ENCODE measurements at regions not wholly inside any gene's neighbourhood (a gene's known extent, or its start where the extent isn't known, plus 50 kb on each side); places are given as distances from the start of the nearest gene placed in this dataset.
"Not testable (repeated sequence)": the region's sequence is repeated elsewhere in the genome, so short reads cannot be mapped to it uniquely, and the experiment has no call there.

DNA sequence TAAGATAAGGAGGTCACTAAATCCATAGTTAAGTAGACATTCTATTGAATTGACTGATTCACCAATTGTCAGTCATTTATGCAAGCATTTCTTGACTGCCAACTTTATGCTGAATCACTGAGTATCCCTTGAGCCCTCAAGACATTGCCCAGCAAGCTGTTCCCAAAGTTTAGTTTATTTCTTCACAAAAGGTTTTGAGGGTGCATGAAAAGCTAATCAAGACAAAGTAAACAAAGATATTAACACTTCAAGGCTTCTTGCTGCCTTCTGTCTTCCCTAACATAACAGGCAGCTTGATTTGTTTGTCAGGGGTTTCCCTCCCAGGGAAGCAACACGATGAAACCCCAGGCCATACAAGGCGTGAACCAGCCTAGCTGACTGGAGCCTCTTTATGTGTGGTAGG lies 374.4 kb downstream of the SPRY2 start:
- no peak for DNase-seq

DNA sequence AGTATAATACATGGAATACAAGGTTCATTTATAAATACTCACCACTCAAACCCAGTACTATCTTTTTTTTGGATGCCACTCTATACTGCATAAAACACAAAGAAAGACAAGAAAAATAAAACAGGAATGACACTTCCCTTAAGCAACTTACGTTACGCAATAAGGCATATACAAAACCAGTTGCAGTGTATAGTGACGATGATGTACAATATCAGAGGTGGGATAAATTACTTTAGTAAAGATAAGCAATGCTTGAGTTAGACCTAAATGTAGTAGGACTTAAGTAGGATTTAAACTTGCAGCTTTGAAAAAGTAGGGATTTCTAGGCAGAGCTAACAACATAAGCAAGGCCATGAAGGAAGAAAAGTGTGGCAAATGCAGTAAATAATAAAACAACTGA lies 374.9 kb downstream of the SPRY2 start:
- no peak for DNase-seq

DNA sequence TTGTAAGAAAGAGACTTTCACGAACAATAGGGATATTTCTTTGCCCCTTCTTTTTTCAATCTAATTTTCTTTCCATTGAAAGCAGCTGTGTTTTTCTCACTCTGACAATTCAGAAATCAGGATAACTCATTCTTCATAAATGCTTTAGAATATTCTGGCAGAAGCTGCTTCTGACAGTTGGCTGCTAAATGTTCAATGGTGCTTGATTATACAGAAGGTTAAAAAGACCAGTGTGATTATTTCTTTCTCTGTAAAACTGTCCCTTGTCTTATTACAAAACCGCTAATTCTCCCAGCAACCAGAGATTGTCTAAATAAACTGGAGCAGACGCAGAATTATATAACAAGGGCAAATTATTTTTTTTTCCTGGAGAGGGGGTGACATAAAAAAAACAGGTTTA lies 394.4 kb downstream of the SPRY2 start:
- DNase-seq = no peak

DNA sequence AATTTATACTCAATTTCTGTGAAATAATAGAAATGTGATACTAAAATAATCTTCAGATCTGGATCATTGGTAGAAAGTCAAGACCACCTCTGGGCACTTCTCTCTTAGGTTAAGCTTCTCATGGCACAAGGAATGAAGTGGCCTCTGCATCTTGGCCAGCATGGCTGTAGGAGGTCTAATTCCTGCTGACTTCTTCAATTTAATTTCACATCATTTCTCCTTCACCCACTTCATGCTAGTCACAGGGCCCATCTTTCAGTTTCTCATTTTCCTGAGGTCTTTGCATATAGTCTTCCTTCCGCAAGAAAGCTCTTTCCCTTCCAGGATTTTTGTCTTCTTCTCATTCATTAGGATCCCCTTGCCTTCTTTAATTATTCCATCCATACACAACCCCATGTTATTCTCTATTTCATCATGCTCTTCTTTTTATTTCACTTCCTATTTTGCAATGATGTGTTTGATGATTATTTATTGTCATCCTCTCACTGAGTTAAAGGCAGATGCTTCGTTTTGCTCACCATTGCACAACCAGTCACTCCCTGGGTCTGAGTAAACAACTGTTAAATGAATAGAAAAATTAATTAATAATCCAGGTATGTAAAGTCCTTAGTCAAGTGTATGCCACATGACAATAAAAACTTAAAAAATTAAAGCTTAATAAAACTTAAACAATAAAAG lies 397.4 kb downstream of the SPRY2 start:
- DNase-seq = no peak

DNA sequence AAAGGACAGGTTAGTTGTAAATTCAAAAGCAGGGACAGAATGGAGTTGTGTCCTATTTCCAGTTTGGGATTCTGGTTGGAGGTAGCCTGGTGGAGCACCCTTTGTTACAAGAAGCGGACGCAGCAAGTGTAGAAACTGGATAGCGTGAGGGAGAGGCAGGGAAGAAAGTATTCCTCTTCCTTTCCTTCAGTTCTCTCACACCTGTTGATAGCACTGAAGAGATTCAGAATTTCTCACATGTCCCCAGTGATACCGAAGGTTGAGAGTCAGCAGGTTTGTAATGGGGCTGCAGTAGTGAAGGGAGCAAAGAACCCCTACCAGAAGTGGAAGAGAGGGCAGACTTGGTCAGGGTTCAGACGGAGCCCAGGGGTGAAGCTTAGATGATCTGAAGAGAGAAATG lies 399.2 kb downstream of the SPRY2 start:
- DNase-seq = no peak

DNA sequence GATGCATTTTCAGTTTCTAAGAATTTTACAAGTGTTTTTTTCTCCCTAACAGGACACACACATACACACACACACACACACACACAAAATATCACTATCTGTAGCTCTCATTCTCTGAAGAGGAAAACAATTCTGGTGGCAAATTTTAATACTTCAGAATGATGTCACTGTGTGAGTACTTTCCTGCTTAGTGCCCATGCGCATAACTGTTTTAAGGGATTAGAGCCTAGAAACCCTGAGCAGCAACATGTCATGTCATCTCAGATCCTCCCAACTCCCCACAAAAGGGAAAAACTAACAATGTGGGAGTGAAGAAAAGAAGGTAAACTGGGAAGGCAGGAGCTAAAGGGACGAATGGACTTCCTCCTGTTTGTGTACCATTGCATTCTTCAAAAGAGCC lies 401.2 kb downstream of the SPRY2 start:
- DNase-seq = no peak

DNA sequence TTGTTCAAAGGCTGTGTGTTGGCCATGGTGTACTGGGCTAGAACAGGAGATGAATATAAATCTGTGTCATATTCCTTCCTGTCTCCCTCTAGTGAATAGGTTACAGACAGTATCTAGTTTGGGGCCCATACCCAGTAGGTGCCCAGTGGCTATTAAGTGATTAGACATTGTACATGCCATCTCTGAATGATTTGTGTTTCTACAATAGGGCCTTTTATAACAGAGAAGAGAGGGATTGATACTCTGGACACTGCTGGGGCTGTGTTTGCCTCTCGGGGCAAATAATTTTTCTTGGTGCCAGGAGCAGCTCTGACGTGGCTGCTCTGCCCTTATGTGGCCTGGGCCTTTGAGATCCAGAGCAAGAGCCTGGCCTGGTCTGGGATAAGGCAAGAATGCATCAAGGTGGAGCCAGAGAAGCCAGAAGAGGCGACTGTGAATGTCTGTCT lies 403.1 kb downstream of the SPRY2 start:
- no peak for DNase-seq

DNA sequence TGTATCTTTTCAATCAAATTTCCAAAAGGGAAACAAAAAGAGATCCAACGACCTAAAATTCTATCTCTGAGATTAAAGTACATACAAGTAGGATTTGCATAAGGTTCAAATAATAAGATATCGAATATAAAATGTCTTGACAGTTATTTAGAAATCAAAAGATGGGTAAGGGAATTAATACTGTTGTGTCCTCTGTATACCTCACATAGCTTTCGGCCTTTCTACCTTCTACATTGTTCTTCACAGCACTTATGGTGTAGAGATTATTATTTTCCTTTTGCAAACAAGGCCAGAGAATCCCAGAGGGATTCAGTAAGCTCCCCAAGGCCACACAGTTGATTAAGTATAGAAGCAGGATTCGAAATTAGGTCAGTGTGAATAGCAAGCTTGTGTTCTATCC lies 403.6 kb downstream of the SPRY2 start:
- no peak for DNase-seq

DNA sequence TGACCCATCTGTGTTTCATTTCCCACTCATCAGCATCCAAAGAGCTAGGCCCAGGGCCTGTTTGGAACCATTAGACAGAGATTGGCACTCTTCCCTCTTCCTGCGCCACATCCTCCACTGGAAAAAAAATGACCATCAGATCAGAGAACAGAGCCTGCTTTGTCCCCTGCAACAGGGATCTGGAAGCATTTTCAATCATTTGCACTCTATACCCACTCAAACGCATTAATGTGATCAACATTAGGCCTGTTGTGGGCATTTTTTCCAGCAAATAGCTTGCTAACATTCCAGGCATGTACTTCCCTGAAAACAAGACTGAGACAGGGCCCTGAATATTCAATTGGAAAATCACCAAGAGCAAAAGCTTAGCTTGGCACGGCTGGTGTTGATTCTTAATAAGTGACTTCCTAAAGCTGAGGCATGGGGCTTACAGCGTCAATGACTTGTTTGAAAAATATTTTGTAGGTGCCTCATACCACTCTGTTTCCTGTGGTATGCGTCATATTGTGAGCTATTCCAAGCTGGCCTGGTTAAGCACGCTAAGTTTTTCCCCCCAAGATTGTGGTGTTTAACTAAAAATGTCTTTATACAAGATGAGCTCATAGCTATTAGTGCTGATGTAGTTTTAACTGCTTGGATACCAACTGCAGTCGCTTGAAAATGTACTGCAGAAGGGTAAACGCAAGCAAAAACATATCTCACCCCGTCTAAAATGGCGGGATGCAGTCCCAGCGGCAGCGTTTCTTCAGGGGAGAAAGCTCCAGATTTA lies 404.4 kb downstream of the SPRY2 start:
- DNase-seq = no peak

DNA sequence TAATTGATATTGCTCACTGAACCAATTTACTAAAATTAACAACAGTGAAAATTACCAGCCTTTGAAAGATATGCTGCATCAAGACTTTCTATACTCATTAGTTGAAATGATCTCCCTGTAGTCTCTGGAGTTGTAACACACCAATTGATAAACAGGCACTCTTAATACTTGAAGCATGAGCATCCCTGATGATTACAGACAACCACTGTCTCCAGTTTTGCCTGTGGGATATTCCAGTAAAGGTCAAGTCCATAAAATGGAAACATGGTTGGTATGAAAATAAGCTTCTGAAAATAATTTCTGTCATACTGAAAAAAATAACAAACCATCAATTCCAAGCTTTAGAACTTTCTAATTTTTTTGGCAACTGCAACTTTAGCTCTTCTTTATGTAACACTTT lies 405.8 kb downstream of the SPRY2 start:
- DNase-seq = no peak

DNA sequence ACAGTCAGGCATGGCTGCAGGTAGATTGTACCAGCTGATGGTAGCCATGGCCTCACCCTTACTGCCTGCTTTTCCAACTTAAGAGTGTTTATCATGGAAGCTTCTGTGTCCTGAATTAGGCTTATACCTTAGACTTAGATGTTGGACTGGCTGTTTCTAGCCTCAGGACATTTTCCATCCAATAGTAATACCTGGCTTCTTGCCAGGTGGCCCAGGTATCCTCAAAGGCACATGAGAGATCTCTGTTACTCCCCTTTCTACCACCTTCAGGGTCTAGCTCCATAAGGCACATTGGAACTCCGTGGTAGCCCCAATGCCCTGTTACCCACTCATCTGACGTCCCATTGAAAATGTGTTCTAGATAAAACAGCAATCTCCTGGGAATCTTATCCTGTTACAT lies 407.5 kb downstream of the SPRY2 start:
- DNase-seq = no peak

DNA sequence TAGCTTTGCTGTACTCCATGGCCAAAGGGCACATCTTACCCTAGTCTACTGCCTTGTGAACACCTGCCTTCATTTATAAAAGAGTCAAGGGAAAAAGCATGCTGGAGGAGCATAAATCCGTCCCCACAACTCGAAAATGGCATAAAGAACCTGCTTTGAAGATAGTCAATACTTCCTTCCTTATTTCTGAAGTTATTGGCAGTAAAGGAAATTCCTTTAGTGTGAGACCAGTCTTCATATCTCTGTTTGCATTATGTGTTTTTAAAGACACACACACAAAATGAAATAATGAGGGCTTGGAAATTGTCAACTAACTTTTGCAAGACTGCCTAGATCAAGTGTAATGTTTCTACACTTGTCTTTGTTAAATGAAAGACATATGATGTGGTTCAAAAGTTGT lies 408.4 kb downstream of the SPRY2 start:
- DNase-seq = no peak

DNA sequence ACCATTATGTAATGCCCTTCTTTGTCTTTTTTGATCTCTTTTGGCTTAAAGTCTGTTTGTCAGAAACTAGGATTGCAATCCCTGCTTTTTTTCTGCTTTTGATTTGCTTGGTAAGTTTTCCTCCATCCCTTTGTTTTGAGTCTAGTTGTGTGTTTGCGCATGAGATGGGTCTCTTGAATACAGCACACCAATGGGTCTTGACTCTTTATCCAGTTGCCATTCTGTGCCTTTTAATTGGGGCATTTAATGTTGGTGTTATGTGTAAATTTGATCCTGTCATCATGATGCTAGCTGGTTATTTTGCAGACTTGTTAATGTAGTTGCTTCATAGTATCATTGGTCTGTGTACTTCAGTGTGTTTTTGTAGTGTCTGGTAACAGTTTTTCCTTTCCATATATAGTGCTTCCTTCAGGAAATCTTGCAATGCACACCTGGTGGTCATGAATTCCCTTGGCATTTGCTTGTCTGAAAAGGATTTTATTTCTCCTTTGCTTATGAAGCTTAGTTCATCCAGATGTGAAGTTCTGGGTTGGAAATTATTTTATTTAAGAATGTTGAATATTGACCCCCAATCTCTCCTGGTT lies 416.9 kb downstream of the SPRY2 start:
- DNase-seq = not testable (repeated sequence)

DNA sequence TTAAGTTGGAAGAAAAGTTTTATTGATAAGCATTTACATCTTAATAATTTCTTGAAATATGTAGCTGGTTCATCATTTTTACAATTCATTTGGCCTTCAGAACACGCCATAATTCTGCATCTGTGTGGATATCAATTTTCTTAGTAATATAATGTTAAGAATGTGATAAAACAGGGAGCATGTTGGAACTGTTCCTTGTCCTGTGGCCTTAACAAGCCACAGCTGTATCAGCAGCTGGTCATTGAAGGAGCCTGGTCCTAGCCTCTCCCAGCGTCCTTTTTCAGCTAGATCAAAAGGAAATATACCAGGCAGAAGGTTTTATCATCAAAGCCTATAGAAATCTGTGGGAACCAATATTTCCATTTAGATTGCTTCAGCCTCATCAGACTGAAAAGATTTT lies 421.8 kb downstream of the SPRY2 start:
- DNase-seq = no peak

DNA sequence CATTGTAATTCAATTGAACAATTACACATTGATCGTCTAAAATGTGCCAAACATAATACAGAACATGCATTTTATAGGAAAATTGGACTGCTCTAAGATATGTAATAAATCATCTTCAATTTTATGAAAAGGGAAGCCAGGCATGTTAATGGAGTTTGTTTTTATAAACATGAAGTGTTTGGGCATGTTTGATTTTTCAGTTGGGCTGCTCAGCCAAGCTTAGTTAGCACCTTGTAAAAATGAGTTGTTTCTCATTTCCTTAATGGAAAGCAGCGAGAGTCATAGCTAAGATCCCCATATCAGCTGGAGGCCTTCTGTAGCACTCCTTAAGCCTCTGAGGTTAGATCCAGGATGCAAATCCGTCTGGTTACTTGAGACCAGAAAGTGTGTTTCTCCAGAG lies 422.3 kb downstream of the SPRY2 start:
- DNase-seq = no peak

DNA sequence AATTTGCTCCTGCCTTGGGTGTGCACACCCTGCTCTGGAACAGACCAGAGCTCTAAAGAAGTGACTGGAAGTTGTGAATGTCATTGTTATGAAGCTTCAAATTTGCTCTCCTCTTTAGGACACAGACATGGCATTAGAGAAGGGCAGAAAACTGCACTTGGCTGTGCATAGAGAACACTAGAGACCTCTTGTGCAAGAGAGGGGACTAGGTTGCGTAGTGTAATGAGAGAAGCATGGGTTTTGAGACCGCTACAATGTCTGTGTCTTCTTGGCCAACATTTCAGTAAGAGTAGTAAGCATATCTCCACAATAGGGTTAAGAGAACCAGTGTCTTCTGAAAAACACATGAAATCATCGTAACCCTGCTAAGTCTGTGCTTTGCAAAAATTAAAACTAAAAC lies 423.3 kb downstream of the SPRY2 start:
- DNase-seq = no peak

DNA sequence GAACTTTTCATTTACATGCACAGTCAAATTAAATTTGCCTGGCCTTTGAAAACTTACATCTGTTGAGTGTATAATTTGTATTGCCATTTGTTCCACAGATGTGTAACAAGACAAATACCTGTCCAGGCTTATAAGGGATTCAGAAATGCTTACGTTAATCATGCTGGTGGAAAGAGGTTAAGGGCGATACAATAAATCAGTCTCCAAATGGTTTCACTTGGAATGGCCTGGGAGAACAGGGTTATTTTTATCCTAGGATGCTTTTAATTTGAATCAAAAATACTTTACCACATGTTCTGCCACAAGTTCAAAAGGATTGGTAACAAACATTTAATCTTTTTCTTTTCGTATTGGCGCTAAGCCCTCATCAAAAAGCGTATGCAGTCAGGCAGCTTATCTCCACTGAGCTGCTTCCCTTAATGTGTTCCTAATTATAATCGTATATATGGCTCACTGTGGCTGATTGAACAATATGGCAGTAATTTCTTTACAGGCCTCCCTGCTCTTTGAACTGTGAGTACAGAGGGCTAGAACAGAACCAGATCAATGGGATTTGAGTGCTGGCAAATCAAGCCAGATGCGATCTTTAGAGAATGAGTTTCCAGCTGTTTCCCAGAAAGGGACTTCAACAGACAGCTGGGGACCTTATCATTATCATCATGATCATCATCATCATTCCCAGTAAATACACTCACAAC lies 425.7 kb downstream of the SPRY2 start:
- no peak for DNase-seq

DNA sequence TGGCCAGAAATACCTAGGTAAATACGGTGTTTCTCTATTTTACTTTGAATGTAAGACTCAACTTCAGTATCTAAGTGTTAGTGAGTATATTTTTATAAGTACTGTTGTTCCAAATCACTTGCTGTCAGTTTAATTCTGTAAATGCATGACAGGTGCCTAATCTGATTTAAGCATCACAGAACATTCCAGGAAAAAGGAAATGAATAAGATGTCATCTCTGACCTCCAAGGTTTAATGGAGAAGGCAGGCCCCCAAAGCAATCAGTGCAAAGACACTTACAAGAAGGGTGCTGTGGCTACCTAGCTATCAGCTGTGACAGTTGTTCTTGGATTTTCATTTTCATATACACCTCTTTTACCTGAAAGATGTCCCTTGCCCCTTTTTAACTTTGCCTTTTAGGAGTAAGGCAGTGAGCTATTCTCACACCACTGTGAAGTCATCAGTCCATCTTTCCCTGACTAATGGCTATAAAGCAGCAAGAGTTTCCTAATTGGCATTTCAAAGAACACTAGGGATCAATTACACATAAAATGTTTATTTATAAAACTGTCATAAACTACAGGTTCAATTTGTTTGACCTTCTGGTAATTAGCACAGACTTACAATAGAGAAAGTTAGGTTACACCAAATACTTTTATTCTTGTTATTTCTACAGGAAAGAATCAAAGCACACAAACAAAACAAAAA lies 427.6 kb downstream of the SPRY2 start:
- DNase-seq = no peak

DNA sequence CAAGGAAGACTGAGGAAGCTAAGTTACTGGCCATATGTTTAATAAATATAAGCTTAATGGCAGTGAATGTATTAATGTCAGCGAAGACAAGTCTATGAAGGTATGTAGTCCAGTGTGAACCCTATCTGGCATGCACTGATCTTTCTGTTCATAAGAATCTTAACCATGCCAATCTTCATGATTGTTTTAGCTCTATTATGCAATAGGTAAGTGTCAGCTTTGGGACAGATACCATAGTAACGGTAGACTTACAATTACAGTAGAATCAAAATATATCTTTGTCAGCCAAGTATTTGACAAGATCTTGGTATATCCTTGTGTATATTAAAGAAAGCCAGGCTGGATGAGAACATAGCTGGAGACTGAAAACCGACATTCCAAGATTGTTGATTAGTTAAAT lies 428.5 kb downstream of the SPRY2 start:
- DNase-seq = no peak

DNA sequence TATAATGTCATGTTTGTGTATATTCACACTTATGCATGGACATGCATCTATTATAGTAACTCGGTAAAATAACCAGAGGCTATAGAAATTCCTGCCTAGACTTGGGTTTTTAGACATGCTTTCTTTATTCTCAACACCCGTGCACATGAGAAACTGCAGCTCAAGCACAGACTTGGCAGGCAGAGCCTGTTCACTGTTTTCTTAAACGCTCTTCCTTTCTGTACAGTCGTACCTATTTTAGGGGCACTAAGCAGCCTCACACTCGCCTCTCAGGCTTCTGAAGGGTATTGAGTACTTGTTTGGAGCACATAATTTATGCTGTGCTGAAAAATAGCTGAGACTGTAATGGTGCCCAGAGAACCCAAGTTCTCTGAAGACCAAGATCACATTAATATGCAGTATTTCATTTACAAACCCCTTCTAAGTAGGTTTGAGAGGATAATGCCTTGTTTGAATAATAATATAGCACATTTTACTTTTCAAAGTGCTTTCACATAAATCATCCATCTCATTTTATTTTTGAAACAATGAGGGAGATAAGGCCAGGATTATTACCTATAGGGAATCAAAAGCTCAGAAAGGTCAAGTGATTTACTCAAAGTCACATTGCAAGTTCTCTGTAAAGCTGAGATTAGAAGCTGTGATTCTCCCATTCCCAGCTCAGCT lies 429.9 kb downstream of the SPRY2 start:
- no peak for DNase-seq

DNA sequence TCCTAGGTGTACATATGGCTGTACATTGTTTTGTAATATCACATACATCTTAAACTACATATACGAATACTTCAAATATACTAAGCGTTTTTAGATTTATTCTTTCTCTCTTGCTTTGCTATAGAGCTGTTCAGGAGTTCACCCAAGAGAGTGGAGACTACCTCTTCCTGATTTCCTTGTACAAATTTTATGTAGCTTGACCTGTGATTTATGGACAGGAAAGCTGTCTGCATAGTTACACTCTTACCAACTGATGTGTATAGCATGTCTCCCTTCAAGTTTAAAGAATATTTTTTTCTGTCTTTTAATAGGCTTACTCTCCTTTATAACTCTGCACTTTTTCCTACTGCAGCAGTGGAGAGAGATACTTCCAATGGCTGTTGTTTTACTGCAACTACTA lies 428.7 kb downstream of the NDFIP2 start:
- no peak for DNase-seq

DNA sequence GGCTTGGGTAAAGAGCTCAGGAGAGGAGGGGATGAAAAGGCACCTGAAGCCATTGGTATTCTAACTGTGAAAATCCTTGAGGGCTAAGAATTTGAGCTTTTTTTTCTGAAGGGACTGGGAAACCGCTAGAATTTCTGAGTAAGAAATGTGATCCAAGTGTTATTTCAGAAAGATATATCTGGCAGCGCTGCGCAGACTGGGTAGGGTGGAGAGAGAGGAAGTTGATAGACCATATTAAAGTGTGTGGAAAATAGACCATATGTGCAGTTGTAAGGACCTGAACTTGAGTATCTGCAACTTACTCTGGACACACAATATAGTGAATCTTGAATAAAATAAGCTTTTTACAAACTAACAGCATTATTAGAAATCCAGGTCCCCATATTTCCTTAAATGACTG lies 427.4 kb downstream of the NDFIP2 start:
- no peak for DNase-seq

DNA sequence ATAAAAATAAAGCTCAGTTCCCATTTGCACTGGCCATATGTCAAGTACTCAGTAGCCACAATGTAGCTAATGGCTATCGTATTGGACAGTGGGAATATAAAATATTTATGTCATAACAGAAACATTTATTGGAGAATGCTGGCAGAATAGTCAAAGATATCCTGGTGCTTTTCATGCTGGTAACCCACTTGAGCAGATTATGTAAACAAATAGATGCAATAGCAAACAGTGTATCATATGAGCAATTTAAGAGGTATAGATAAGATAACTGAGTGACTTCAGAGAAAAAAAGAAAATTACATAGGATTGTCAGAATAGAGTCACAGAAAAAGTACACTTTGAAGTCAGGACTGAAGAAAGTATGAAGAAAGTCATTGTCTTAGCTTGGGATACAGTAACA lies 426.6 kb downstream of the NDFIP2 start:
- DNase-seq = no peak

Measured in activated effector memory CD4-positive, alpha-beta T cell treated with anti-CD3 and anti-CD28 coated beads, Interleukin-2, amount 50 U/mL, for 16 hours (primary cell).